ENCODE measurements at regions not wholly inside any gene's neighbourhood (a gene's known extent, or its start where the extent isn't known, plus 50 kb on each side); places are given as distances from the start of the nearest gene placed in this dataset.

- TF ChIP-seq CTCF (IDR thresholded peaks at IDR 0.05; ENCODE audit: insufficient read depth, low read depth, low read length), result no peak
- TF ChIP-seq EZH2 (IDR thresholded peaks at IDR 0.05; ENCODE audit: insufficient read depth, low read length), result no peak
These were observed 278.4 kb upstream of the FOXF1 start for GRCh38 chr16:86231996-86232350.

Measured in astrocyte (in vitro differentiated cells and primary cell).